SK-N-SH treated with all-trans-retinoic acid at 6 μM for 48 hours (cell line): ENCODE measurements at regions not wholly inside any gene's neighbourhood (a gene's known extent, or its start where the extent isn't known, plus 50 kb on each side); places are given as distances from the start of the nearest gene placed in this dataset.

Source experiments
- ATAC-seq: fragments of 200-7000 bp; cut with Tn5 transposase; 3 replicates; pipeline ENCODE4 v1.9.1; 2020; ENCODE audit warnings: mild to moderate bottlenecking, moderate library complexity
- ARNTL ChIP-seq: fragments of 450-650 bp; formaldehyde crosslinking; IDR thresholded peaks from 2 replicates; pipeline ENCODE4 v1.5.0; 2020; ENCODE audit warnings: low read depth, mild to moderate bottlenecking, moderate library complexity, borderline replicate concordance
- BACH2 ChIP-seq: fragments of 250-450 bp; sonication (Bioruptor Pico); IDR thresholded peaks from 2 replicates; pipeline ENCODE4 v1.9.0; 2021; ENCODE audit warnings: mild to moderate bottlenecking, borderline replicate concordance
- CSDC2 ChIP-seq: fragments of 250-450 bp; sonication (Bioruptor Pico); IDR thresholded peaks from 2 replicates; pipeline ENCODE4 v1.5.0; 2020; ENCODE audit warnings: mild to moderate bottlenecking, moderate library complexity
- CSRNP3 ChIP-seq: fragments of 250-450 bp; sonication (Bioruptor Pico); IDR thresholded peaks from 2 replicates; pipeline ENCODE4 v1.5.1; 2021; ENCODE audit warnings: mild to moderate bottlenecking, moderate library complexity
- ESRRG ChIP-seq: fragments of 250-450 bp; sonication (Bioruptor Pico); IDR thresholded peaks from 2 replicates; pipeline ENCODE4 v1.6.1; 2021; ENCODE audit warnings: mild to moderate bottlenecking
- GLIS3 ChIP-seq: fragments of 250-450 bp; sonication (Bioruptor Pico); IDR thresholded peaks from 2 replicates; pipeline ENCODE4 v1.5.0; 2020; ENCODE audit warnings: mild to moderate bottlenecking, moderate library complexity
- ISL1 ChIP-seq: fragments of 250-450 bp; sonication (Bioruptor Pico); IDR thresholded peaks from 2 replicates; pipeline ENCODE4 v2.1.2; 2022; ENCODE audit warnings: mild to moderate bottlenecking, moderate library complexity
- PATZ1 ChIP-seq: fragments of 250-450 bp; sonication (Bioruptor Pico); IDR thresholded peaks from 2 replicates; pipeline ENCODE4 v1.8.0; 2020; ENCODE audit warnings: mild to moderate bottlenecking, moderate library complexity, borderline replicate concordance
- RARB ChIP-seq: fragments of 250-450 bp; sonication (Bioruptor Pico); IDR thresholded peaks from 2 replicates; pipeline ENCODE4 v1.8.0; 2021; ENCODE audit warnings: mild to moderate bottlenecking, moderate library complexity
- SNAI2 ChIP-seq: fragments of 250-450 bp; sonication (Bioruptor Pico); IDR thresholded peaks from 2 replicates; pipeline ENCODE4 v1.5.0; 2020; ENCODE audit warnings: mild to moderate bottlenecking, moderate library complexity
- TCF4 ChIP-seq: fragments of 250-450 bp; sonication (Bioruptor Pico); IDR thresholded peaks from 2 replicates; pipeline ENCODE4 v1.8.0; 2021; ENCODE audit warnings: mild to moderate bottlenecking, moderate library complexity, borderline replicate concordance
- TOX ChIP-seq: fragments of 250-450 bp; sonication (Bioruptor Pico); IDR thresholded peaks from 2 replicates; pipeline ENCODE4 v1.8.0; 2021; ENCODE audit warnings: mild to moderate bottlenecking, moderate library complexity, borderline replicate concordance
- TSHZ2 ChIP-seq: fragments of 250-450 bp; sonication (Bioruptor Pico); IDR thresholded peaks from 2 replicates; pipeline ENCODE4 v1.5.0; 2020; ENCODE audit warnings: mild to moderate bottlenecking, moderate library complexity
- ZC3H10 ChIP-seq: fragments of 250-450 bp; sonication (Bioruptor Pico); IDR thresholded peaks from 2 replicates; pipeline ENCODE4 v1.5.1; 2021; ENCODE audit warnings: mild to moderate bottlenecking, moderate library complexity
- ZFP3 ChIP-seq: fragments of 250-450 bp; sonication (Bioruptor Pico); IDR thresholded peaks from 2 replicates; pipeline ENCODE4 v1.5.0; 2020; ENCODE audit warnings: mild to moderate bottlenecking, moderate library complexity
- ZFP30 ChIP-seq: fragments of 450-650 bp; formaldehyde crosslinking; IDR thresholded peaks from 2 replicates; pipeline ENCODE4 v1.5.0; 2022; ENCODE audit warnings: mild to moderate bottlenecking, moderate library complexity
- ZNF565 ChIP-seq: fragments of 450-650 bp; formaldehyde crosslinking; conservative IDR thresholded peaks from 2 replicates; pipeline ENCODE4 v1.5.0; 2020; ENCODE audit warnings: low read depth, mild to moderate bottlenecking, moderate library complexity
- ZNF70 ChIP-seq: fragments of 450-650 bp; formaldehyde crosslinking; IDR thresholded peaks from 2 replicates; pipeline ENCODE4 v1.5.0; 2020; ENCODE audit warnings: mild to moderate bottlenecking, moderate library complexity
- TF ChIP-seq, protein P1 (sequence below): fragments of 250-450 bp; sonication (Bioruptor Pico); IDR thresholded peaks from 2 replicates; pipeline ENCODE4 v1.5.1; 2020; ENCODE audit warnings: low read depth, mild to moderate bottlenecking, moderate library complexity
- TF ChIP-seq, protein P2 (sequence below): fragments of 250-450 bp; sonication (Bioruptor Pico); IDR thresholded peaks from 2 replicates; pipeline ENCODE4 v1.8.0; 2021; ENCODE audit warnings: low read depth, mild to moderate bottlenecking, moderate library complexity, borderline replicate concordance

GRCh38 chr6:90916968-90917367, 330.1 kb upstream of the MAP3K7 start:
- no peak for TF ChIP-seq ESRRG (CRISPR knock-in tag)
- TF ChIP-seq ZFP3 (CRISPR knock-in tag): no peak
- no peak for TF ChIP-seq ZNF70
- no peak for TF ChIP-seq TSHZ2 (CRISPR knock-in tag)
- no peak for TF ChIP-seq ARNTL (CRISPR knock-in tag)
- no peak for TF ChIP-seq PATZ1 (CRISPR knock-in tag)
- TF ChIP-seq CSRNP3 (CRISPR knock-in tag): no peak
- no peak for TF ChIP-seq CSDC2 (CRISPR knock-in tag)
- TF ChIP-seq GLIS3: no peak
- TF ChIP-seq SNAI2: no peak
- no peak for TF ChIP-seq RARB (CRISPR knock-in tag)
- TF ChIP-seq ZNF565 (CRISPR knock-in tag): no peak
- no peak for TF ChIP-seq TOX (CRISPR knock-in tag)
- no peak for TF ChIP-seq ZC3H10 (CRISPR knock-in tag)
- TF ChIP-seq, protein P1, sequence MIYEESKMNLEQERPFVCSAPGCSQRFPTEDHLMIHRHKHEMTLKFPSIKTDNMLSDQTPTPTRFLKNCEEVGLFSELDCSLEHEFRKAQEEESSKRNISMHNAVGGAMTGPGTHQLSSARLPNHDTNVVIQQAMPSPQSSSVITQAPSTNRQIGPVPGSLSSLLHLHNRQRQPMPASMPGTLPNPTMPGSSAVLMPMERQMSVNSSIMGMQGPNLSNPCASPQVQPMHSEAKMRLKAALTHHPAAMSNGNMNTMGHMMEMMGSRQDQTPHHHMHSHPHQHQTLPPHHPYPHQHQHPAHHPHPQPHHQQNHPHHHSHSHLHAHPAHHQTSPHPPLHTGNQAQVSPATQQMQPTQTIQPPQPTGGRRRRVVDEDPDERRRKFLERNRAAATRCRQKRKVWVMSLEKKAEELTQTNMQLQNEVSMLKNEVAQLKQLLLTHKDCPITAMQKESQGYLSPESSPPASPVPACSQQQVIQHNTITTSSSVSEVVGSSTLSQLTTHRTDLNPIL (CRISPR knock-in tag): no peak
- no peak for TF ChIP-seq ZFP30 (CRISPR knock-in tag)
- ATAC-seq: no peak

GRCh38 chr6:90915224-90915915, 328.5 kb upstream of the MAP3K7 start:
- ATAC-seq: no peak
- TF ChIP-seq BACH2 (CRISPR knock-in tag): no peak
- no peak for TF ChIP-seq ISL1 (CRISPR knock-in tag)
- TF ChIP-seq, protein P2, sequence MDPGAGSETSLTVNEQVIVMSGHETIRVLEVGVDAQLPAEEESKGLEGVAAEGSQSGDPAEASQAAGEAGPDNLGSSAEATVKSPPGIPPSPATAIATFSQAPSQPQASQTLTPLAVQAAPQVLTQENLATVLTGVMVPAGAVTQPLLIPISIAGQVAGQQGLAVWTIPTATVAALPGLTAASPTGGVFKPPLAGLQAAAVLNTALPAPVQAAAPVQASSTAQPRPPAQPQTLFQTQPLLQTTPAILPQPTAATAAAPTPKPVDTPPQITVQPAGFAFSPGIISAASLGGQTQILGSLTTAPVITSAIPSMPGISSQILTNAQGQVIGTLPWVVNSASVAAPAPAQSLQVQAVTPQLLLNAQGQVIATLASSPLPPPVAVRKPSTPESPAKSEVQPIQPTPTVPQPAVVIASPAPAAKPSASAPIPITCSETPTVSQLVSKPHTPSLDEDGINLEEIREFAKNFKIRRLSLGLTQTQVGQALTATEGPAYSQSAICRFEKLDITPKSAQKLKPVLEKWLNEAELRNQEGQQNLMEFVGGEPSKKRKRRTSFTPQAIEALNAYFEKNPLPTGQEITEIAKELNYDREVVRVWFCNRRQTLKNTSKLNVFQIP: no peak

DNA sequence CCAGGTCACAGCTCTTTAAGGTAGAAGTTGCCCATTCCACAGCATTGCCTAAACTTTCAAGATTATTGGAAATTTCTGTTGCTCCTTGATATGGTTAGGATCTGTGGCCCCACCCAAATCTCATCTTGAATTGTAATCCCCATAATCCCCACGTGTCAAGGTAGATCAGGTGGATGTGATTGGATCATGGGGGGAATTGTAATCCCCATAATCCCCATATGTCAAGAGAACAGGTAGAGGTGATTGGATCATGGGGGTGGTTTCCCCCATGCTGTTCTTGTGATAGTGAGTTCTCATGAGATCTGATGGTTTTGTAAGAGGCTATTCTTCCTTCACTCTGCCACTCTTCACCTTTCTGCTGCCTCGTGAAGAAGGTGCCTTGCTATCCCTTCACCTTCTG, 327.4 kb upstream of the MAP3K7 start:
- ATAC-seq: no peak
- TF ChIP-seq RARB (CRISPR knock-in tag) (no peak), GLIS3 (no peak), TCF4 (CRISPR knock-in tag) (no peak), CSDC2 (CRISPR knock-in tag) (no peak), ZC3H10 (CRISPR knock-in tag) (no peak), TSHZ2 (CRISPR knock-in tag) (no peak), ZNF70 (no peak), ZFP30 (CRISPR knock-in tag) (no peak)
- TF ChIP-seq, protein P1 (CRISPR knock-in tag): no peak
- TF ChIP-seq, protein P2: no peak
